Aorta (tissue), 5 donors: ENCODE measurements at regions not wholly inside any gene's neighbourhood (a gene's known extent, or its start where the extent isn't known, plus 50 kb on each side); places are given as distances from the start of the nearest gene placed in this dataset.

ENCODE experiments used
- ATAC-seq: fragments of 200-7000 bp; cut with Tn5 transposase; one replicate; pipeline ENCODE4 v1.9.1; 2022; ENCODE audit warnings: moderate library complexity; ENCODE audit not compliant: low FRiP score
- DNase-seq, 2 donors: peaks; one replicate each; pipeline ENCODE4 v3.0.0-alpha.2; 2020
- H3K27ac ChIP-seq, 2 donors: one replicate each; pipeline ENCODE4 v1.5.1; 2013; ENCODE audit warnings: low read length in 2 of 2, mild to moderate bottlenecking in 2 of 2, moderate library complexity in 2 of 2, control low read depth in 1 of 2, inconsistent platforms in 1 of 2, low read depth in 1 of 2
- H3K27me3 ChIP-seq, 2 donors: one replicate each; pipeline ENCODE4 v1.6.1; 2013; ENCODE audit warnings: control low read depth in 1 of 2, low read length in 1 of 2, mild to moderate bottlenecking in 1 of 2, moderate library complexity in 1 of 2; ENCODE audit not compliant: insufficient read depth in 2 of 2, control insufficient read depth in 1 of 2
- H3K36me3 ChIP-seq, 2 donors: one replicate each; pipeline ENCODE4 v1.6.1; 2013; ENCODE audit warnings: control low read depth in 1 of 2, low read length in 1 of 2, mild to moderate bottlenecking in 1 of 2; ENCODE audit not compliant: insufficient read depth in 2 of 2, control insufficient read depth in 1 of 2
- H3K4me1 ChIP-seq, 2 donors: one replicate each; pipeline ENCODE4 v1.6.1; 2013; ENCODE audit warnings: low read length in 2 of 2, control low read depth in 1 of 2, mild to moderate bottlenecking in 1 of 2, moderate library complexity in 1 of 2; ENCODE audit not compliant: insufficient read depth in 2 of 2, control insufficient read depth in 1 of 2
- H3K4me3 ChIP-seq, 2 donors: one replicate each; pipeline ENCODE4 v1.5.1; 2013; ENCODE audit warnings: low read length in 2 of 2, control low read depth in 1 of 2, mild to moderate bottlenecking in 1 of 2
- H3K9me3 ChIP-seq: one replicate; pipeline ENCODE4 v1.6.1; 2013; ENCODE audit warnings: mild to moderate bottlenecking, low read length; ENCODE audit not compliant: control insufficient read depth
- WGBS, 2 donors: extraction: QIAGEN DNeasy Blood & Tissue Kit; methylation state at CpG; one replicate each; pipeline ENCODE4 v1.1.7; 2013; 5-methylcytosine and 5-hydroxymethylcytosine counted together
- intact Hi-C, 2 donors: fragments of 100-400 bp; cut with DNase I; formaldehyde crosslinking; loops; one replicate each; pipeline versions ENCODE4 v1.14.2 to v1.15.0; 2022
- donor health status: healthy with polysubstance abuse.
- donor health status: Bipolar disorder and iron deficiency.
- donor health status: DM: no; HTN: no; CAD: no.
- donor health status: DM: no; HTN: no; CAD: no.
- donor health status: DM: yes; HTN: yes; CAD: no.

GRCh38 chr2:121043827-121044222, 241.2 kb downstream of the TFCP2L1 start:
- intact Hi-C loops = no loop called here
- Histone ChIP-seq H3K9me3 (no peaks in the 10 kb centered on the region), H3K27me3 (no peaks in the 10 kb centered on the region), H3K4me3 (no peak overlapping the region), H3K4me1 (no peaks in the 10 kb centered on the region), H3K36me3 (no peaks in the 10 kb centered on the region), H3K27ac (no peak overlapping the region)
- ATAC-seq (no peak), DNase-seq (no peak)
- 57% methylated on average over 3 of the region's 3 CpGs for WGBS, 2 donors

GRCh38 chr2:121044412-121044811, 240.6 kb downstream of the TFCP2L1 start:
- 79 to 81% methylated on average over 7 of the region's 7 CpGs for WGBS, 2 donors
- DNase-seq (no peak), ATAC-seq (no peak)
- no peak overlapping the region for H3K27ac ChIP-seq
- H3K27me3 ChIP-seq = no peaks in the 10 kb centered on the region
- H3K36me3 ChIP-seq = no peaks in the 10 kb centered on the region
- no peaks in the 10 kb centered on the region for H3K4me1 ChIP-seq
- no peak overlapping the region for H3K4me3 ChIP-seq
- intact Hi-C loops = no loop called here
- H3K9me3 ChIP-seq = no peaks in the 10 kb centered on the region

GRCh38 chr2:121045245-121045644, 239.8 kb downstream of the TFCP2L1 start:
- Histone ChIP-seq H3K27me3 (no peaks in the 10 kb centered on the region), H3K27ac (no peak overlapping the region), H3K4me3 (no peak overlapping the region), H3K4me1 (no peaks in the 10 kb centered on the region), H3K36me3 (no peaks in the 10 kb centered on the region), H3K9me3 (no peaks in the 10 kb centered on the region)
- DNase-seq = no peak
- no peak for ATAC-seq
- intact Hi-C loops = no loop called here
- WGBS, 2 donors = 95 to 96% methylated on average over 11 of the region's 11 CpGs

DNA sequence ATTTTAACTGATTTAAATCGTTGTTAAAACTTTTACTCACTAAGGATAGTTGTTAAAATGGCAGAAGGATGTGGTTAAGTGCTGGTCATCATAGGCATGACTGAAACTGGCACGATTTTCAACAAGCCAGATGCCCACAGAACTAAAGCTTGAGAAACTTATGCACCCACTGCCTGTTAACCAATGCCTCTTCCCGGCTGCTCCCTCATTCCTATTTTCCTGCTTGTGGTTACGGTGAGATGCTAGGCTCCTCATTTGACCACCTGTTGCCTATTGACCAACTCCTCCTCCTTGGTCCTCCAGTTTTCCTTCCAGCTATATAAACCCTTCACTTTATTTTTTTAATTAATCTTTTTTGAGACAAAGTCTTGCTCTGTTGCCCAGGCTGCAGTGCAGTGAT, 238.7 kb downstream of the TFCP2L1 start:
- no peaks in the 10 kb centered on the region for H3K36me3 ChIP-seq
- H3K9me3 ChIP-seq = no peaks in the 10 kb centered on the region
- no peaks in the 10 kb centered on the region for H3K27me3 ChIP-seq
- H3K27ac ChIP-seq = no peak overlapping the region
- WGBS, 2 donors = 70 to 75% methylated on average over 4 of the region's 4 CpGs
- H3K4me1 ChIP-seq = no peaks in the 10 kb centered on the region
- ATAC-seq (no peak), DNase-seq (no peak)
- no peak overlapping the region for H3K4me3 ChIP-seq
- intact Hi-C loops = no loop called here

GRCh38 chr2:121047383-121047782, 237.6 kb downstream of the TFCP2L1 start:
- H3K9me3 ChIP-seq = no peaks in the 10 kb centered on the region
- H3K27me3 ChIP-seq = no peaks in the 10 kb centered on the region
- no peak overlapping the region for H3K27ac ChIP-seq
- intact Hi-C loops = no loop called here
- no peaks in the 10 kb centered on the region for H3K4me1 ChIP-seq
- DNase-seq = no peak
- H3K36me3 ChIP-seq = no peaks in the 10 kb centered on the region
- no peak for ATAC-seq
- WGBS, 2 donors = 89 to 93% methylated on average over 4 of the region's 4 CpGs
- H3K4me3 ChIP-seq = no peak overlapping the region

GRCh38 chr2:121049131-121049530, 235.9 kb downstream of the TFCP2L1 start:
- H3K36me3 ChIP-seq = no peaks in the 10 kb centered on the region
- DNase-seq (no peak), ATAC-seq (no peak)
- H3K27ac ChIP-seq = no peak overlapping the region
- 89 to 92% methylated on average over 2 of the region's 2 CpGs for WGBS, 2 donors
- no peaks in the 10 kb centered on the region for H3K27me3 ChIP-seq
- H3K4me3 ChIP-seq = no peak overlapping the region
- intact Hi-C loops = no loop called here
- no peaks in the 10 kb centered on the region for H3K9me3 ChIP-seq
- H3K4me1 ChIP-seq = no peaks in the 10 kb centered on the region

DNA sequence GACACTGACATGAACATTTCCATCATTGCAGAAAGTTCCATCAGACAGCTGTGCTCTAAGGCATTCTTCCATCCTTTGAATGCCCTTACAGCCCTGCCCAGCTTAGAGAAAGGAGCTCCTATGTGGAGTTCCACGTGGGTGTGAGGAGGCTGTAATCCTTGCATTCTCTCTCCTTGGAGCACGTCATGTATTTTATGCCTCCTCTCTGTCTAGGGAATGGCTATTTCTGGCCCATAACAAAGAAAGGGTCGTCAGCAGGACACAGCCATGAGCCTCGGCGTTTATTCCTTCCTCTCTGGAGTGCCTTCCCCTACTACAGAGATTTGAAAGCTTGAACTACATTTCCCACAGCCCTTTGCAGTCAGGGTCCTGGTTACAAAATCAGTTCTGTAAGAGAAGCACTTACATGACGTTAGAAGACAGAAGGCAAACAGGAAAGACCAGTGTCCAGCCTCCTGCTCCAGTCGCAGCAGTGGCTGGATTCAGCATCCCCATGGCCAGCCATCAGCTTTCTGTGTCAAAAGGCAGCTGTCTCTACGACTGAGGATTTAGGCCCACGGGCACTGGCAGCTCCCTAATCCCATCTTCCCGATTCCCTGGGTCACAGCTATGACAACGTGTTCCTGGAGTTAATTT, 234.9 kb downstream of the TFCP2L1 start:
- no peak for DNase-seq
- 79 to 81% methylated on average over 11 of the region's 11 CpGs for WGBS, 2 donors

GRCh38 chr2:121051311-121051710, 233.7 kb downstream of the TFCP2L1 start:
- H3K4me3 ChIP-seq = no peak overlapping the region
- no peak for DNase-seq
- ATAC-seq = no peak
- H3K27ac ChIP-seq = no peak overlapping the region
- no peaks in the 10 kb centered on the region for H3K27me3 ChIP-seq
- intact Hi-C loops = loop anchor here in 1 of 2 donors (10.0 kb wide), 1 partner anchor 87 kb away; no protein-coding TSS in a partner anchor
- no peaks in the 10 kb centered on the region for H3K9me3 ChIP-seq
- WGBS, 2 donors = 77 to 78% methylated on average over 6 of the region's 6 CpGs
- H3K4me1 ChIP-seq = no peaks in the 10 kb centered on the region
- H3K36me3 ChIP-seq = no peaks in the 10 kb centered on the region

More for the DNA sequence above, 234.9 kb downstream of the TFCP2L1 start:
- Histone ChIP-seq H3K36me3 (no peaks in the 10 kb centered on the region), H3K27ac (no peak overlapping the region), H3K4me1 (no peaks in the 10 kb centered on the region), H3K27me3 (no peaks in the 10 kb centered on the region), H3K9me3 (no peaks in the 10 kb centered on the region), H3K4me3 (no peak overlapping the region)
- intact Hi-C loops = loop anchor here in 1 of 2 donors (10.0 kb wide), 1 partner anchor 85 kb away; no protein-coding TSS in a partner anchor
- ATAC-seq = no peak

DNA sequence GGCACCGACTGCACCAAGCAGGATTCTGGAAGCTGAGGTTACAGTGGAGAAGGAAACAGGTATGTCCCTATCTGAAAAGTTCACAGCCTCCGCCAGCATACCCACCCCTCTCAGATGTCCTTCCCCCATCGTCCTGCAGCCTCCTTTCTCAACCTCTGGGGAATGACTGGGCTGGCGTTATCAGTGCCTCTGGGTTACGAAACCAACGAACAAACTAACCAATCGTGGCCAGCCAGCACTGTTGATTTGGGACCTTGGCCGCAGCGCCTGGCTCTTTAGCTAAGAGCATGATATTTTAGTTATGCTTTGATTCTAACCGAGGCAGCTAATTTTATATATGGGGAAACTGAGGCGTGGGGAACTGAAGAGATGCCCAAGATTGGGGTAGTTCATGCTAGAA, 233.0 kb downstream of the TFCP2L1 start:
- ATAC-seq = peak; percentile 43
- WGBS, 2 donors = 20 to 21% methylated on average over 11 of the region's 11 CpGs
- H3K4me1 ChIP-seq = no peaks in the 10 kb centered on the region
- no peaks in the 10 kb centered on the region for H3K9me3 ChIP-seq
- H3K27ac ChIP-seq = no peak overlapping the region
- intact Hi-C loops = loop anchor here in 1 of 2 donors (10.0 kb wide), 1 partner anchor 87 kb away; no protein-coding TSS in a partner anchor
- no peaks in the 10 kb centered on the region for H3K27me3 ChIP-seq
- H3K36me3 ChIP-seq = no peaks in the 10 kb centered on the region
- no peak overlapping the region for H3K4me3 ChIP-seq
- no peak for DNase-seq
